GM20000 (cell line): ENCODE measurements at regions not wholly inside any gene's neighbourhood (a gene's known extent, or its start where the extent isn't known, plus 50 kb on each side); places are given as distances from the start of the nearest gene placed in this dataset.
"Not testable (repeated sequence)": the region's sequence is repeated elsewhere in the genome, so short reads cannot be mapped to it uniquely, and the experiment has no call there.

Experiments
- DNase-seq: peaks from one replicate; pipeline ENCODE4 v3.0.0; 2012; ENCODE audit warnings: low spot score
- CTCF ChIP-seq: IDR thresholded peaks from 2 replicates; pipeline ENCODE4 v1.5.1; 2012; ENCODE audit warnings: mild to moderate bottlenecking, control low read depth; ENCODE audit errors: extremely low read depth, missing control alignments

- no peak for DNase-seq
- no peak for TF ChIP-seq CTCF
These were observed 241.6 kb downstream of the CALCRL start for GRCh38 chr2:187206471-187206870.

GRCh38 chr2:187206071-187206470 lies 242.0 kb downstream of the CALCRL start:
- DNase-seq = no peak
- TF ChIP-seq CTCF = no peak

- no peak for TF ChIP-seq CTCF
- DNase-seq = no peak
These were observed 249.9 kb downstream of the CALCRL start for GRCh38 chr2:187198136-187198535.

- no peak for TF ChIP-seq CTCF
These were observed 254.0 kb downstream of the CALCRL start for GRCh38 chr2:187194049-187194448.

GRCh38 chr2:187188783-187189631 lies 259.0 kb downstream of the CALCRL start:
- DNase-seq = no peak
- no peak for TF ChIP-seq CTCF

More at GRCh38 chr2:187194049-187194448, 254.0 kb downstream of the CALCRL start:
- no peak for DNase-seq

- TF ChIP-seq CTCF = no peak
- no peak for DNase-seq
These were observed 260.5 kb downstream of the CALCRL start for GRCh38 chr2:187187519-187187918.

- no peak for TF ChIP-seq CTCF
- no peak for DNase-seq
These were observed 267.5 kb downstream of the CALCRL start for GRCh38 chr2:187180529-187180928.

- DNase-seq = not testable (repeated sequence)
These were observed 269.2 kb downstream of the CALCRL start for GRCh38 chr2:187178876-187179275.
